ENCODE measurements at regions not wholly inside any gene's neighbourhood (a gene's known extent, or its start where the extent isn't known, plus 50 kb on each side); places are given as distances from the start of the nearest gene placed in this dataset.
"Not testable (repeated sequence)": the region's sequence is repeated elsewhere in the genome, so short reads cannot be mapped to it uniquely, and the experiment has no call there.

- Histone ChIP-seq H3K36me3 (no peaks in the 10 kb centered on the region), H3K4me1 (ENCODE audit: control insufficient read depth in 1 of 2, insufficient read depth in 1 of 2, low read depth in 1 of 2, low read length in 1 of 2) (no peaks in the 10 kb centered on the region), H3K4me3 (ENCODE audit: low read depth in 1 of 2, low read length in 1 of 2) (no peak overlapping the region), H3K27ac (no peak overlapping the region), H3K27me3 (no peaks in the 10 kb centered on the region), H3K9me3 (no peaks in the 10 kb centered on the region)
- no peak for TF ChIP-seq CTCF (IDR thresholded peaks at IDR 0.05)
Observed at GRCh38 chr7:27000496-27000895, 95.3 kb downstream of the HOXA1 start.

- H3K4me1 ChIP-seq (ENCODE audit: control insufficient read depth in 1 of 2, insufficient read depth in 1 of 2, low read depth in 1 of 2, low read length in 1 of 2) = peaks cover 0 to 11% of the 10 kb centered on the region in 2 experiments
- H3K36me3 ChIP-seq; H3K4me3 ChIP-seq (ENCODE audit: low read depth in 1 of 2, low read length in 1 of 2); H3K9me3 ChIP-seq; H3K27me3 ChIP-seq; H3K27ac ChIP-seq: not testable (repeated sequence)
Observed at GRCh38 chr7:26998284-26998683, 97.5 kb downstream of the HOXA1 start.

- H3K4me1 ChIP-seq (ENCODE audit: control insufficient read depth in 1 of 2, insufficient read depth in 1 of 2, low read depth in 1 of 2, low read length in 1 of 2) = peaks cover 0 to 11% of the 10 kb centered on the region in 2 experiments
- H3K27ac ChIP-seq = no peak overlapping the region
- no peak overlapping the region for H3K4me3 ChIP-seq (ENCODE audit: low read depth in 1 of 2, low read length in 1 of 2)
- H3K9me3 ChIP-seq = no peaks in the 10 kb centered on the region
- H3K27me3 ChIP-seq = no peaks in the 10 kb centered on the region
- no peaks in the 10 kb centered on the region for H3K36me3 ChIP-seq
- no peak for TF ChIP-seq CTCF (IDR thresholded peaks at IDR 0.05)
Observed at GRCh38 chr7:26995666-26996065, 100.1 kb downstream of the HOXA1 start.

GRCh38 chr7:26993816-26994810, 101.7 kb downstream of the HOXA1 start:
- Histone ChIP-seq H3K4me3 (ENCODE audit: low read depth in 1 of 2, low read length in 1 of 2) (no peak overlapping the region), H3K9me3 (no peaks in the 10 kb centered on the region), H3K27ac (peak overlapping the region; percentile 39), H3K27me3 (no peaks in the 10 kb centered on the region), H3K36me3 (no peaks in the 10 kb centered on the region), H3K4me1 (ENCODE audit: control insufficient read depth in 1 of 2, insufficient read depth in 1 of 2, low read depth in 1 of 2, low read length in 1 of 2) (peaks cover 0 to 11% of the 10 kb centered on the region in 2 experiments)
- TF ChIP-seq CTCF (IDR thresholded peaks at IDR 0.05) = no peak

GRCh38 chr7:26992670-26993069, 103.1 kb downstream of the HOXA1 start:
- no peak for TF ChIP-seq CTCF (IDR thresholded peaks at IDR 0.05)

GRCh38 chr7:26991796-26992195, 104.0 kb downstream of the HOXA1 start:
- no peak overlapping the region for H3K4me3 ChIP-seq (ENCODE audit: low read depth in 1 of 2, low read length in 1 of 2)
- no peak for TF ChIP-seq CTCF (IDR thresholded peaks at IDR 0.05)
- no peaks in the 10 kb centered on the region for H3K27me3 ChIP-seq
- H3K9me3 ChIP-seq = no peaks in the 10 kb centered on the region
- no peaks in the 10 kb centered on the region for H3K36me3 ChIP-seq
- H3K27ac ChIP-seq = no peak overlapping the region
- H3K4me1 ChIP-seq (ENCODE audit: control insufficient read depth in 1 of 2, insufficient read depth in 1 of 2, low read depth in 1 of 2, low read length in 1 of 2) = peaks cover 0 to 11% of the 10 kb centered on the region in 2 experiments

More at GRCh38 chr7:26992670-26993069, 103.1 kb downstream of the HOXA1 start:
- Histone ChIP-seq H3K27me3 (no peaks in the 10 kb centered on the region), H3K27ac (no peak overlapping the region), H3K4me1 (ENCODE audit: control insufficient read depth in 1 of 2, insufficient read depth in 1 of 2, low read depth in 1 of 2, low read length in 1 of 2) (peaks cover 0 to 11% of the 10 kb centered on the region in 2 experiments), H3K9me3 (no peaks in the 10 kb centered on the region), H3K36me3 (no peaks in the 10 kb centered on the region), H3K4me3 (ENCODE audit: low read depth in 1 of 2, low read length in 1 of 2) (no peak overlapping the region)

Measured in neutrophil (primary cell).